DOHH2 (cell line): ENCODE measurements at regions not wholly inside any gene's neighbourhood (a gene's known extent, or its start where the extent isn't known, plus 50 kb on each side); places are given as distances from the start of the nearest gene placed in this dataset.

ENCODE experiments used
- CTCF ChIP-seq: fragments of 200-600 bp; sonication (generic); IDR thresholded peaks from one replicate; pipeline ENCODE4 v1.5.1; 2014; ENCODE audit warnings: antibody characterized with exemption, mild to moderate bottlenecking, low read depth, low read length; ENCODE audit not compliant: poor library complexity, severe bottlenecking
- EZH2phosphoT487 ChIP-seq: fragments of 200-600 bp; sonication (generic); IDR thresholded peaks from 2 replicates; pipeline ENCODE4 v1.6.1; 2017; ENCODE audit warnings: borderline replicate concordance, mild to moderate bottlenecking, antibody characterized with exemption, low read length, moderate library complexity, mixed read lengths

DNA sequence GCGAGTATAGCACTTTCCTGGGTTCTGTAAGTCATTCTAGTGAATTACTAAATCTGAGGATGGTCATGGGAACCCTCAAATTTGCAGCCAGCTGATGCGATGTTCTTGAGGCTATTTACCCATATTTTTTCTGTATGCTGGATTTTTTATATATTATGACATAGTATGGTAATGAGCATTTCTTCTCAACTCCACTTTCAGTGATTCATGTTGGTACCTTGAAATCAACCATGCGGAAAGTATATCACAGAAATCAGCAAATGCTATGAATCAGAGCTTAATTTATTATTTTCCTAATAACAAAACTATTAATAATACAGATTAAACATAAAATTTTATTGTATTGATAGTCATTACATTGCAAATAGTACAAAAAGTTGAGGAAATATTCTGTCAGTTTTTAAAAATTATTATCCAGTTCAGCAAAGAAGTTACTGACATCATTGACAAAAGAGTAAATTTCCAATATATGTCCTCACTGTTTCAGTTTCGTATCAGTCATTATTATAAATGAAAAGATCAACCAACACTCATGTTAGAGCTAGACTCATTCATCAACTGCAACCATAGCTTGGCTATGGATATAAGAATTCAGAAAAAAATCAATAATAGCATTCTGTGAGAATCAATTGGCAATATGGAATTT is 164.3 kb upstream of the SETMAR start:
- no peak for TF ChIP-seq CTCF
- no peak for TF ChIP-seq EZH2phosphoT487
